ENCODE measurements at regions not wholly inside any gene's neighbourhood (a gene's known extent, or its start where the extent isn't known, plus 50 kb on each side); places are given as distances from the start of the nearest gene placed in this dataset.

DNA sequence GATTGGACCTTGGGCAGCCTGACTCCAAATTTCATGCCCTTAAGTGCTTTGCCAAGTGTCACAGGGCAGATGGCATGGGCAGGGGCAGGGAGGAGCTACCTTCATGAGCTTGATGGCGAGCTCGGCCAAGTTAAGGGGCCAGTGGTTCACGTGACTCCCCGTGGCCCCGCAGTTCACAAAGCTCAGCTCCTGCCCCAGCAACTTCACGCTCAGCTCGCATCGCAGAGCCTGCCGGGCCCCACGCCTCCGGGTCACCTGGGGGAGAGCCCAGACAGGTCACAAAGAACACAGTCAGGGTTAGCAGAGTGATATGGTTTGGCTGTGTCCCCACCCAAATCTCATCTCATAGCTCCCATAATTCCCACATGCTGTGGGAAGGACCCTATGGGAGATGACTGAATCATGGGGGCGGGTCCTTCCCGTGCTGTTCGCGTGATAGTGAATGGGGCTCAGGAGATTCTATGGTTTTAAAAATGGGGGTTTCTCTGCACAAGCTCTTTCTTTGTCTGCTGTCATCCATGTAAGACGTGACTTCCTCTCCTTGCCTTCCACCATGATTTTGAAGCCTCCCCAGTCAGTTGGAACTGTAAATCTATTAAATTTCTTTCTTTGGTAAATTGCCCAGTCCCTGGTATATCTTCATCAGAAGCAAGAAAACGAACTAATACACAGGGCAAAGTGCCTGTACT lies 108.1 kb downstream of the LITAF start:
- Histone ChIP-seq H3K9me3 (ENCODE audit: control insufficient read depth, insufficient read depth, low read depth, low read length) (peaks cover 12% of the 10 kb centered on the region; the same call in 1 of the 2 replicates), H3K27me3 (ENCODE audit: control insufficient read depth, insufficient read depth, low read length) (no peaks in the 10 kb centered on the region), H3K27ac (ENCODE audit: low read depth, low read length) (no peak overlapping the region), H3K4me1 (ENCODE audit: control insufficient read depth, insufficient read depth, low read length) (no peaks in the 10 kb centered on the region), H3K4me3 (ENCODE audit: low read depth, low read length) (no peak overlapping the region), H3K36me3 (ENCODE audit: control insufficient read depth, insufficient read depth, low read length) (peaks cover 3% of the 10 kb centered on the region; the same call in 1 of the 2 replicates), H3K9ac (ENCODE audit: low read length) (no peak overlapping the region)

DNA sequence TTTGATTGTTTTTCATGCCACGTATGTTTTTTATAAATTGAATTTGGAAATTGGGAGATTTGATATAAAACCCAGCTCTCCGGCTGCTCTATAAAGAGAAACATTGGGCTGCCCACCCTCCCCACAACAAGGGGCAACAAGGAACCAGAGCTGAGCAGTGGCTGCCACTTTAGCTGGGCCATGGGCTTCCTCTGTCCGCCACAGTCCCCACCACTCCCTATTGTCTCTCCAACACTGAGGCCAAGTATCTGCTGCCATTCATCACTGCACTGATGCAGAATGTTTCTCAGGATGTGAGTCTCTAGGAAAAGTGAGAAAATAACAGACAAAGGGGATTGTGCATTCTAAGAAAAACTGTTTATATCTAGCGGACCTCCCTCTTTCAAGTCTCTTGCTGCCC lies 106.8 kb downstream of the LITAF start:
- Histone ChIP-seq H3K9me3 (ENCODE audit: control insufficient read depth, insufficient read depth, low read depth, low read length) (peaks cover 22% of the 10 kb centered on the region), H3K9ac (ENCODE audit: low read length) (no peak overlapping the region)

GRCh38 chr16:11480634-11481033 lies 106.1 kb downstream of the LITAF start:
- Histone ChIP-seq H3K4me1 (ENCODE audit: control insufficient read depth, insufficient read depth, low read length) (no peaks in the 10 kb centered on the region), H3K4me3 (ENCODE audit: low read depth, low read length) (no peak overlapping the region), H3K27me3 (ENCODE audit: control insufficient read depth, insufficient read depth, low read length) (no peaks in the 10 kb centered on the region), H3K9me3 (ENCODE audit: control insufficient read depth, insufficient read depth, low read depth, low read length) (peaks cover 25% of the 10 kb centered on the region), H3K36me3 (ENCODE audit: control insufficient read depth, insufficient read depth, low read length) (peaks cover 21% of the 10 kb centered on the region; the same call in 1 of the 2 replicates), H3K27ac (ENCODE audit: low read depth, low read length) (no peak overlapping the region), H3K9ac (ENCODE audit: low read length) (no peak overlapping the region)

More for the DNA sequence above, 106.8 kb downstream of the LITAF start:
- H3K4me1 ChIP-seq (ENCODE audit: control insufficient read depth, insufficient read depth, low read length) = no peaks in the 10 kb centered on the region
- H3K4me3 ChIP-seq (ENCODE audit: low read depth, low read length) = no peak overlapping the region
- H3K36me3 ChIP-seq (ENCODE audit: control insufficient read depth, insufficient read depth, low read length) = peaks cover 14% of the 10 kb centered on the region; the same call in 1 of the 2 replicates
- H3K27ac ChIP-seq (ENCODE audit: low read depth, low read length) = no peak overlapping the region
- no peaks in the 10 kb centered on the region for H3K27me3 ChIP-seq (ENCODE audit: control insufficient read depth, insufficient read depth, low read length)

GRCh38 chr16:11481987-11482386 lies 104.7 kb downstream of the LITAF start:
- peaks cover 27% of the 10 kb centered on the region for H3K9me3 ChIP-seq (ENCODE audit: control insufficient read depth, insufficient read depth, low read depth, low read length)
- no peak overlapping the region for H3K27ac ChIP-seq (ENCODE audit: low read depth, low read length)

GRCh38 chr16:11482946-11483748 lies 103.6 kb downstream of the LITAF start:
- H3K4me1 ChIP-seq (ENCODE audit: control insufficient read depth, insufficient read depth, low read length) = no peaks in the 10 kb centered on the region
- H3K36me3 ChIP-seq (ENCODE audit: control insufficient read depth, insufficient read depth, low read length) = peaks cover 32% of the 10 kb centered on the region; the same call in 1 of the 2 replicates
- H3K4me3 ChIP-seq (ENCODE audit: low read depth, low read length) = no peak overlapping the region
- peaks cover 27% of the 10 kb centered on the region for H3K9me3 ChIP-seq (ENCODE audit: control insufficient read depth, insufficient read depth, low read depth, low read length)
- H3K27ac ChIP-seq (ENCODE audit: low read depth, low read length) = no peak overlapping the region
- no peaks in the 10 kb centered on the region for H3K27me3 ChIP-seq (ENCODE audit: control insufficient read depth, insufficient read depth, low read length)
- H3K9ac ChIP-seq (ENCODE audit: low read length) = no peak overlapping the region

More at GRCh38 chr16:11481987-11482386, 104.7 kb downstream of the LITAF start:
- Histone ChIP-seq H3K27me3 (ENCODE audit: control insufficient read depth, insufficient read depth, low read length) (no peaks in the 10 kb centered on the region), H3K4me1 (ENCODE audit: control insufficient read depth, insufficient read depth, low read length) (no peaks in the 10 kb centered on the region), H3K4me3 (ENCODE audit: low read depth, low read length) (no peak overlapping the region), H3K9ac (ENCODE audit: low read length) (no peak overlapping the region), H3K36me3 (ENCODE audit: control insufficient read depth, insufficient read depth, low read length) (peaks cover 26% of the 10 kb centered on the region; the same call in 1 of the 2 replicates)

- Histone ChIP-seq H3K27me3 (ENCODE audit: control insufficient read depth, insufficient read depth, low read length) (no peaks in the 10 kb centered on the region), H3K27ac (ENCODE audit: low read depth, low read length) (no peak overlapping the region), H3K4me3 (ENCODE audit: low read depth, low read length) (no peak overlapping the region), H3K9ac (ENCODE audit: low read length) (no peak overlapping the region), H3K9me3 (ENCODE audit: control insufficient read depth, insufficient read depth, low read depth, low read length) (peaks cover 27% of the 10 kb centered on the region), H3K4me1 (ENCODE audit: control insufficient read depth, insufficient read depth, low read length) (no peaks in the 10 kb centered on the region), H3K36me3 (ENCODE audit: control insufficient read depth, insufficient read depth, low read length) (peaks cover 32% of the 10 kb centered on the region; the same call in 1 of the 2 replicates)
Measured at GRCh38 chr16:11484691-11485258, 101.9 kb downstream of the LITAF start.

DNA sequence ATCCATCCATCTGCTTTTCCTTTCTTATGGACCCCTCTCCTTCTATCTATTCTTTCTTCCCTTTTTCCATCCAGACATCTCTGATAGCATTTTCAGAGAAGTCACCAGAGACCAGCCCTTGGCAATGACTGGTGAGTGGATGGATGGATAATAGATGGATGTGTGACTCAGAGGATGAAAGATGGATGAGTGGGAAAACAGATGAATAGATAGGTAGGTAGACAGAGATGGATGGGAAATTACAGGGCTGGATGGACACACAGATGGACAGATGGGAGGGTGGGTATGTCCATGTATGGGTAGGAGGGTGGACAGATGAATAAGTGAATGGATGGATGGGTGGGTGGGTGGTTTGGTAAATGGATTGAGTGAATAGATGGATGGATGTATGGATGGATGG lies 101.0 kb downstream of the LITAF start:
- Histone ChIP-seq H3K9ac (ENCODE audit: low read length) (no peak overlapping the region), H3K27me3 (ENCODE audit: control insufficient read depth, insufficient read depth, low read length) (no peaks in the 10 kb centered on the region), H3K27ac (ENCODE audit: low read depth, low read length) (no peak overlapping the region), H3K4me1 (ENCODE audit: control insufficient read depth, insufficient read depth, low read length) (no peaks in the 10 kb centered on the region), H3K4me3 (ENCODE audit: low read depth, low read length) (no peak overlapping the region), H3K9me3 (ENCODE audit: control insufficient read depth, insufficient read depth, low read depth, low read length) (peaks cover 28% of the 10 kb centered on the region), H3K36me3 (ENCODE audit: control insufficient read depth, insufficient read depth, low read length) (peaks cover 32% of the 10 kb centered on the region; the same call in 1 of the 2 replicates)

GRCh38 chr16:11487289-11487688 lies 99.4 kb downstream of the LITAF start:
- no peak overlapping the region for H3K4me3 ChIP-seq (ENCODE audit: low read depth, low read length)
- H3K9me3 ChIP-seq (ENCODE audit: control insufficient read depth, insufficient read depth, low read depth, low read length) = peaks cover 30% of the 10 kb centered on the region
- no peak overlapping the region for H3K9ac ChIP-seq (ENCODE audit: low read length)
- H3K27me3 ChIP-seq (ENCODE audit: control insufficient read depth, insufficient read depth, low read length) = no peaks in the 10 kb centered on the region
- no peak overlapping the region for H3K27ac ChIP-seq (ENCODE audit: low read depth, low read length)
- no peaks in the 10 kb centered on the region for H3K4me1 ChIP-seq (ENCODE audit: control insufficient read depth, insufficient read depth, low read length)
- peaks cover 29% of the 10 kb centered on the region; the same call in 1 of the 2 replicates for H3K36me3 ChIP-seq (ENCODE audit: control insufficient read depth, insufficient read depth, low read length)

GRCh38 chr16:11488304-11488703 lies 98.4 kb downstream of the LITAF start:
- peaks cover 29% of the 10 kb centered on the region; the same call in 1 of the 2 replicates for H3K36me3 ChIP-seq (ENCODE audit: control insufficient read depth, insufficient read depth, low read length)
- H3K27me3 ChIP-seq (ENCODE audit: control insufficient read depth, insufficient read depth, low read length) = no peaks in the 10 kb centered on the region
- no peak overlapping the region for H3K27ac ChIP-seq (ENCODE audit: low read depth, low read length)
- peaks cover 2% of the 10 kb centered on the region; the same call in 1 of the 2 replicates for H3K4me1 ChIP-seq (ENCODE audit: control insufficient read depth, insufficient read depth, low read length)
- no peak overlapping the region for H3K9ac ChIP-seq (ENCODE audit: low read length)
- H3K9me3 ChIP-seq (ENCODE audit: control insufficient read depth, insufficient read depth, low read depth, low read length) = peaks cover 26% of the 10 kb centered on the region
- no peak overlapping the region for H3K4me3 ChIP-seq (ENCODE audit: low read depth, low read length)

DNA sequence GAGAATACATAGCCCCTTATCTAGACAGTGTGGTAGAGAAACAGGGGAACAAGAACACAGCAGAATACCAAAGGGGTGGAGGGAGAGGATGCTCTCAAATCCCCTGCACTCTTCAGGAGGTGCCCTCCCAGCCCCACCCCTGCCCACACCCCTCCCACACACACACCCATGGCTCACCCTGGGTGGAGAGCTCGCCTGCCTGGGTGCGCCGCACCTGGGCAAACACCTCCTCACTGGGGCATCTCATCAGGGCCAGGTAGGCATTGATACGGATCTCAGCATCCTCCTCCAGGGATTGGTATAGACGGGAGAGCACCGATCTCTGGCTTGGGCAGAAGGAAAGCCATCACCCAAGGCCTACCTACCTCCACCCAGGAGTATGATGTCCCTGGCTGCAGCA lies 95.2 kb downstream of the LITAF start:
- peaks cover 8% of the 10 kb centered on the region for H3K9me3 ChIP-seq (ENCODE audit: control insufficient read depth, insufficient read depth, low read depth, low read length)
- H3K36me3 ChIP-seq (ENCODE audit: control insufficient read depth, insufficient read depth, low read length) = peaks cover 8% of the 10 kb centered on the region; the same call in 1 of the 2 replicates
- no peak overlapping the region for H3K27ac ChIP-seq (ENCODE audit: low read depth, low read length)
- peaks cover 9% of the 10 kb centered on the region; the same call in 1 of the 2 replicates for H3K4me1 ChIP-seq (ENCODE audit: control insufficient read depth, insufficient read depth, low read length)
- H3K27me3 ChIP-seq (ENCODE audit: control insufficient read depth, insufficient read depth, low read length) = no peaks in the 10 kb centered on the region
- no peak overlapping the region for H3K9ac ChIP-seq (ENCODE audit: low read length)
- no peak overlapping the region for H3K4me3 ChIP-seq (ENCODE audit: low read depth, low read length)
